ENCODE measurements at regions not wholly inside any gene's neighbourhood (a gene's known extent, or its start where the extent isn't known, plus 50 kb on each side); places are given as distances from the start of the nearest gene placed in this dataset.

DNA sequence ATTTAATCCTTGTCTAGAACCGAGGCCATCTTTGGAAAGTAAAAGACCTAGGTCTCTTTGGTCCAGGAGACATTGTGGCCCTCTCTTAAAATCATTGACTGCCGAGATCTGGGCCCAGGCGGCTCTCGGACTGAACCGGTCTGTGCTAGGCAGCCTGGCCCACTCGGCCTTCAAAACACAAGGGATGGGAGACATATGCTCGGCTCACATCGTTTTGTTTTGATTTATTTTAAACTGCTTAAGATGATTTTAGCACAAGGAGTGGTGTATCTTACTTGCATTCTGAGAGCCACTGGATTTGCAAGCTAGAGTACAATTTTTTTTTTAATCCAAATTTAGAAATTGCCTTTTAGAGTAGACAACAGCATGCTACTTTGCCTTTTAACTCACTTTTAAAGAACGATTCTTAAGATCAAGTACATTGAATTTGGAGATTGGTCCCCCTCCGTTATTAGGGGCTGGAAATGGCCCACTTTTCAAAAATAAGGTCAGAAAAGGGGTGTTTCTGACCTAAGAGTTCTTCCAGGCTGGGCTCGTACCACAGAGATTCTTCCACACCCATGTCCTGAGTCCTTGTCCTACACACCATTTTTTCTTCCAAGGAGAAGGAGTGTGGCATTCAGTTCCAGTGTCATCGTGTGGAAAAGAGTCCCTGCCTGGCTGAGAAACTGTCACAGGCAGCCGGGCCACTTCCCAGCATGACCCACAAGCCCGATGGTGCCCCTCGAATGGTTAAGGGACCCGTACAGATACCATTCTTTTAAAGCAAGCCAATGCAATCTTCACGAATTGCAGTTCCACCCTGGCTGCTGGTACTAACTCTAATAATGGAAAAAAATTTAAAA lies 80.5 kb upstream of the WNT7B start:
- H3K36me3 ChIP-seq = no peaks in the 10 kb centered on the region
- peak; percentile 75 for DNase-seq
- H3K9me3 ChIP-seq = no peaks in the 10 kb centered on the region
- no peaks in the 10 kb centered on the region for H3K27me3 ChIP-seq
- H3K4me1 ChIP-seq = peaks cover 0 to 87% (median 85%) of the 10 kb centered on the region in 4 donors
- peak overlapping the region; percentile 94 to 100 (median 100) for H3K27ac ChIP-seq
- TF ChIP-seq POLR2AphosphoS5 (IDR thresholded peaks at IDR 0.05) (peak in 2 of 4 donors; percentile 4 to 15), POLR2A (IDR thresholded peaks at IDR 0.05) (no peak), EP300 (IDR thresholded peaks at IDR 0.05) (no peak)
- TF ChIP-seq, protein P1, sequence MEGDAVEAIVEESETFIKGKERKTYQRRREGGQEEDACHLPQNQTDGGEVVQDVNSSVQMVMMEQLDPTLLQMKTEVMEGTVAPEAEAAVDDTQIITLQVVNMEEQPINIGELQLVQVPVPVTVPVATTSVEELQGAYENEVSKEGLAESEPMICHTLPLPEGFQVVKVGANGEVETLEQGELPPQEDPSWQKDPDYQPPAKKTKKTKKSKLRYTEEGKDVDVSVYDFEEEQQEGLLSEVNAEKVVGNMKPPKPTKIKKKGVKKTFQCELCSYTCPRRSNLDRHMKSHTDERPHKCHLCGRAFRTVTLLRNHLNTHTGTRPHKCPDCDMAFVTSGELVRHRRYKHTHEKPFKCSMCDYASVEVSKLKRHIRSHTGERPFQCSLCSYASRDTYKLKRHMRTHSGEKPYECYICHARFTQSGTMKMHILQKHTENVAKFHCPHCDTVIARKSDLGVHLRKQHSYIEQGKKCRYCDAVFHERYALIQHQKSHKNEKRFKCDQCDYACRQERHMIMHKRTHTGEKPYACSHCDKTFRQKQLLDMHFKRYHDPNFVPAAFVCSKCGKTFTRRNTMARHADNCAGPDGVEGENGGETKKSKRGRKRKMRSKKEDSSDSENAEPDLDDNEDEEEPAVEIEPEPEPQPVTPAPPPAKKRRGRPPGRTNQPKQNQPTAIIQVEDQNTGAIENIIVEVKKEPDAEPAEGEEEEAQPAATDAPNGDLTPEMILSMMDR (IDR thresholded peaks at IDR 0.05) = no peak
- H3K4me3 ChIP-seq = peak overlapping the region in 3 of 4 donors; percentile 79 to 86 (median 84)
- intact Hi-C loops (cut with DNase I) = loop anchor here (2.0 kb wide), 1 partner anchor 13 kb away; no protein-coding TSS in a partner anchor
- 61 to 68% methylated on average over 17 of the region's 17 CpGs for WGBS, 2 donors

DNA sequence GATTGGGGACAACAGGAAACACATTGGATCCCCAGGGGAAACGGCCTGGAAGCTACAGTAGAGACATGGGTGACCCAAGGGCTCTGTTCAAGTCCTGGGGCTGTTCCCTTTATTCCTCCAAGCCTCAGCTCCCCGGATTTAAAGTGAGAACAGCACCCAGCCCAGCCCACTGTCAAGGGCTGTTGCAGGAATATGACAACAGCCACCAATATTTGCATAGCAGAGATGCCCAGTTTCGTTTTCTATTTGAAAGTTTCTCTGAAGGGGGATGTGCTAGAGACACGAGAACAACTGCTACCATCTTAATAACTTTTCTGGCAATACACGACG lies 81.1 kb upstream of the WNT7B start:
- 5 to 10% methylated on average over 6 of the region's 6 CpGs for WGBS, 2 donors
- peak; percentile 69 for DNase-seq
- intact Hi-C loops (cut with DNase I) = no loop called here

DNA sequence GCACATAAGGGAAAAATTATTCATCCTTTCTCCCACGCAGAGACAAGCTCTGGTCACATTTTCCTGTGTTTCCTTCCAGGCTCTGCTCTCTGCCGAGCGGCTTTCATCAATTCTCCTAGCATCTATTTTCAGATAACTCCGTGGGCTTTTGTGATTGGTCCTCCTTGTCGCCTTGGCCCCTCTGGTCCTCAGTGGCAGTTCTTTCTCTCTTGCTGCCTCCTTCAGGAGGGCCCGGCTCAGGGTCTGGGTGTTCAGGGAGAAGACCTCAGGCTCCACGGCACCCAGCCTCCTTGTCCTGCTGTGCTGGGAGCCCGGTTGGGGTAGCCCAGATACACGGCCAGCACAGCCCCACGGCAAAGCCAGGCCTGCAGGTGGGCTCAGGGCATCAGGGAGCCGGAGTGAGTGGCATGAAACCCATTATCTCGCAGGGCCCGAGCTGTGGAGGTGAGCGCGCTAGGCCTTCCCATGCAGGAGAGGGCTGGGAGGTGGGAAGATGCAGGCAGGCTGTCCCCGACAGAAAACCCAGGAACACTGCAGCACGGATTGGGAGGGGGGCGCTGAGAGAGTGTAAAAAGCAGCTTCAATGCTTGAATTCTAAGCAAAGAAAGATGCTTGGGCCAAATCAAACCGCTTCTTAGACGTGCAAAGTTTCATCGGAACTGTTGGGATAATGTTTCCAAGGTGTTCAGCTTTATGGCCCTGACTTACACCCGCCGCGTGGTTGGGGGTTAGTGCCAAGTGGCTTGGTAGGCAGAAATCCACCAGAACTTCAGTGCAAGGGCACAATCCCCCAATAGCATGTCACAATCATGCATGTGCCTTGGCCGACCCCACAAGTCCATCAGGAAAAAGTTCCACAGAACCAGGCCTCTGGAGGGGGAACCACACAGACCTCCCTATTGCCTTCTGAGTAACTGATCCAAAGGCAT lies 81.9 kb upstream of the WNT7B start:
- Histone ChIP-seq H3K4me3 (peak overlapping the region in 3 of 4 donors; percentile 79 to 86 (median 84)), H3K9me3 (no peaks in the 10 kb centered on the region), H3K36me3 (no peaks in the 10 kb centered on the region), H3K27me3 (no peaks in the 10 kb centered on the region), H3K27ac (peak overlapping the region; percentile 94 to 100 (median 100)), H3K4me1 (peaks cover 0 to 93% (median 90%) of the 10 kb centered on the region in 4 donors)
- intact Hi-C loops (cut with DNase I) = no loop called here
- peak; percentile 68 for DNase-seq
- WGBS, 2 donors = 84 to 86% methylated on average over 25 of the region's 25 CpGs
- TF ChIP-seq POLR2AphosphoS5 (IDR thresholded peaks at IDR 0.05) (no peak), POLR2A (IDR thresholded peaks at IDR 0.05) (no peak), EP300 (IDR thresholded peaks at IDR 0.05) (no peak)
- TF ChIP-seq, protein P1 (IDR thresholded peaks at IDR 0.05) = no peak

More for the DNA sequence above, 81.1 kb upstream of the WNT7B start:
- Histone ChIP-seq H3K4me3 (peak overlapping the region; percentile 3 to 86 (median 82)), H3K4me1 (peaks cover 0 to 87% (median 85%) of the 10 kb centered on the region in 4 donors), H3K27me3 (no peaks in the 10 kb centered on the region), H3K9me3 (no peaks in the 10 kb centered on the region), H3K27ac (peak overlapping the region; percentile 94 to 100 (median 100)), H3K36me3 (no peaks in the 10 kb centered on the region)
- TF ChIP-seq, protein P1 (IDR thresholded peaks at IDR 0.05) = no peak
- TF ChIP-seq POLR2AphosphoS5 (IDR thresholded peaks at IDR 0.05) = peak in 3 of 4 donors; percentile 57 to 64 (median 62)

DNA sequence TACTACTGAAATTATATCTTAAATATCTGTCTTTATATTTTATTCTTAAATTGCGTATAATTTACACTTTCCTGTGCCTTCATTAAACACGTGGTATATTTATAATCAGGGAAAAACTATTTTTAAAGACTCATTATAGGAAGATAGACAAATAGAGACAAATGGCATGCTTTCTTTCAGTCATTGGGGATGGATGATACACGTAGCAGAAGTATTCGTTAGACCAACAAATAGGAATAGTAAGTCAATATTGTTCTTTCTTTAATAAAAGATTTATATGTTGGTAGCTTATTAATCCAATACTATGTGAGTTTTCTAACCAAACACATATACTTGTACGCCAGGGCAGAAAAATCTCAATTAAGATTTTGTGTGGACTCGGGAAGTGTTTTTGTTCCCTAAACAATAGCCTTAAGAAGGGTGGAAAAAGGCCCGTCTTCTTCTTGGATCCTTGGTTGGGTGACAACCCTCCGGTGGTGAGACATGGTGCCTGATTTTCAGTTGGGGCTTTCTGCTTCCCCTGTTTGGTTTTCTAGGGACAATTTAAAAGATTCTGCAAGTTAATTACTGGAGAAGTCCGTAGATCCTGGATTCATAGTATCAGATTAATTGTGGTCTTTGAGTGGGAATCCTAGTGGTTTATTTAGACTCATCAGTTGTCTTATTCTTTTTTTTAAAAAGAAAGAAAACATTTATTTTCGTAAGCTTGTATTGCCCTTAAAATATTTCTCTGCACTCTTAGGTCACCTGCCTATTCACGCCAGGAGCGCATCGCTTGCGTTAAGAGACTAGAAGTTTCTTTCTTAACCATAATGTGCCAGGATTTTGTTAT lies 83.5 kb upstream of the WNT7B start:
- no peaks in the 10 kb centered on the region for H3K9me3 ChIP-seq
- H3K27me3 ChIP-seq = no peaks in the 10 kb centered on the region
- H3K27ac ChIP-seq = peak overlapping the region; percentile 94 to 100 (median 100)
- no peak for TF ChIP-seq POLR2A (IDR thresholded peaks at IDR 0.05)
- TF ChIP-seq EP300 (IDR thresholded peaks at IDR 0.05) = no peak
- no peak for TF ChIP-seq POLR2AphosphoS5 (IDR thresholded peaks at IDR 0.05)
- TF ChIP-seq, protein P1 (IDR thresholded peaks at IDR 0.05) = no peak
- 86 to 87% methylated on average over 14 of the region's 14 CpGs for WGBS, 2 donors
- H3K4me3 ChIP-seq = peak overlapping the region in 1 of 4 donors; percentile 9
- peaks cover 0 to 96% (median 92%) of the 10 kb centered on the region in 4 donors for H3K4me1 ChIP-seq
- H3K36me3 ChIP-seq = no peaks in the 10 kb centered on the region
- DNase-seq = peak; percentile 15
- intact Hi-C loops (cut with DNase I) = no loop called here
